IMR-90 (cell line): ENCODE measurements at regions not wholly inside any gene's neighbourhood (a gene's known extent, or its start where the extent isn't known, plus 50 kb on each side); places are given as distances from the start of the nearest gene placed in this dataset.

Source experiments
- ATAC-seq: fragments of 200-7000 bp; cut with Tn5 transposase; 2 replicates; pipeline ENCODE4 v1.9.1; 2020; ENCODE audit warnings: low read depth, mild to moderate bottlenecking, moderate library complexity
- BruUV-seq: library from RNA; stranded (reverse); fragments of 400-500 nt; replicated peaks from 2 replicates; lab custom pipeline; 2021; lab: Mats Ljungman, UMichigan
- CTCF ChIA-PET: fragments of 300-600 bp; formaldehyde crosslinking; extraction: SDS; loops from one replicate; lab custom pipeline; 2021; ENCODE audit warnings: antibody characterized with exemption; lab: Yijun Ruan, JAX
- POLR2A ChIA-PET: fragments of 300-600 bp; sonication (Branson Sonifier 250); formaldehyde crosslinking; loops from one replicate; lab custom pipeline; 2022; ENCODE audit warnings: antibody characterized with exemption; ENCODE audit not compliant: unreplicated experiment; lab: Charles Lee
- DNase-seq: peaks from one replicate; pipeline ENCODE4 v3.0.0; 2013
- H2AFZ ChIP-seq: replicated peaks from 2 replicates; pipeline ENCODE3; 2013; ENCODE audit warnings: low read length, mild to moderate bottlenecking; ENCODE audit not compliant: poor library complexity
- H2AK5ac ChIP-seq: 2 replicates; pipeline ENCODE4 v1.6.1; 2013; ENCODE audit warnings: low read depth, low read length, inconsistent platforms
- H2AK9ac ChIP-seq: replicated peaks from 2 replicates; pipeline ENCODE3; 2013; ENCODE audit warnings: mild to moderate bottlenecking, low read depth, low read length, moderate library complexity; ENCODE audit not compliant: poor library complexity
- H2BK120ac ChIP-seq: 2 replicates; pipeline ENCODE4 v1.6.1; 2013; ENCODE audit warnings: low read depth, low read length, inconsistent platforms
- H2BK15ac ChIP-seq: 3 replicates; pipeline ENCODE4 v1.6.1; 2013; ENCODE audit warnings: low read depth, low read length, inconsistent platforms
- H2BK20ac ChIP-seq: 2 replicates; pipeline ENCODE4 v1.6.1; 2013; ENCODE audit warnings: low read depth, mild to moderate bottlenecking, inconsistent platforms, low read length, moderate library complexity
- H2BK5ac ChIP-seq: 2 replicates; pipeline ENCODE4 v1.6.1; 2013; ENCODE audit warnings: mild to moderate bottlenecking, low read depth, low read length, inconsistent platforms; ENCODE audit not compliant: poor library complexity, severe bottlenecking
- H3K14ac ChIP-seq: replicated peaks from 2 replicates; pipeline ENCODE4 v1.6.1; 2013; ENCODE audit warnings: low read depth, low read length, inconsistent platforms
- H3K18ac ChIP-seq: 2 replicates; pipeline ENCODE4 v1.6.1; 2013; ENCODE audit warnings: low read depth, low read length, control low read depth
- H3K23ac ChIP-seq: 2 replicates; pipeline ENCODE4 v1.6.1; 2013; ENCODE audit warnings: low read depth, low read length, inconsistent platforms
- H3K27ac ChIP-seq: 2 replicates; pipeline ENCODE4 v1.5.1; 2013; ENCODE audit warnings: mild to moderate bottlenecking, control low read depth, low read length; ENCODE audit not compliant: insufficient read depth
- H3K27me3 ChIP-seq: 2 replicates; pipeline ENCODE4 v1.6.1; 2013; ENCODE audit warnings: low read length; ENCODE audit not compliant: control insufficient read depth, insufficient read depth
- H3K36me3 ChIP-seq: 2 replicates; pipeline ENCODE4 v1.6.1; 2013; ENCODE audit warnings: low read length, mixed read lengths; ENCODE audit not compliant: control insufficient read depth, insufficient read depth
- H3K4ac ChIP-seq: 2 replicates; pipeline ENCODE4 v1.6.1; 2013; ENCODE audit warnings: low read depth, low read length, inconsistent platforms
- H3K4me1 ChIP-seq: 2 replicates; pipeline ENCODE4 v1.6.1; 2013; ENCODE audit warnings: low read length, mixed read lengths; ENCODE audit not compliant: control insufficient read depth, insufficient read depth
- H3K4me2 ChIP-seq: 2 replicates; pipeline ENCODE4 v1.6.1; 2013; ENCODE audit warnings: low read depth, mild to moderate bottlenecking, control low read depth, low read length, moderate library complexity
- H3K4me3 ChIP-seq: 2 replicates; pipeline ENCODE4 v1.5.1; 2013; ENCODE audit warnings: low read depth, mild to moderate bottlenecking, control low read depth, low read length, moderate library complexity; ENCODE audit not compliant: insufficient read depth
- H3K56ac ChIP-seq: 2 replicates; pipeline ENCODE4 v1.6.1; 2013; ENCODE audit warnings: low read length, inconsistent platforms; ENCODE audit not compliant: insufficient read depth; ENCODE audit errors: extremely low read depth
- H3K79me1 ChIP-seq, 2 experiments: 2 replicates each; pipeline ENCODE4 v1.6.1; 2013; ENCODE audit warnings: low read length in 2 of 2, inconsistent platforms in 1 of 2, low read depth in 1 of 2
- H3K9ac ChIP-seq: 2 replicates; pipeline ENCODE4 v1.6.1; 2013; ENCODE audit warnings: low read depth, low read length, control low read depth
- H3K9me1 ChIP-seq: 2 replicates; pipeline ENCODE4 v1.6.1; 2013; ENCODE audit warnings: low read length, inconsistent platforms; ENCODE audit not compliant: insufficient read depth
- H3K9me3 ChIP-seq: 2 replicates; pipeline ENCODE4 v1.6.1; 2013; ENCODE audit warnings: low read length; ENCODE audit not compliant: control insufficient read depth, insufficient read depth
- H4K20me1 ChIP-seq: 2 replicates; pipeline ENCODE4 v1.6.1; 2013; ENCODE audit warnings: low read length, inconsistent platforms; ENCODE audit not compliant: insufficient read depth
- H4K5ac ChIP-seq: 2 replicates; pipeline ENCODE4 v1.6.1; 2013; ENCODE audit warnings: mild to moderate bottlenecking, low read depth, low read length, control low read depth
- H4K8ac ChIP-seq, 2 experiments: 2 replicates each; pipeline ENCODE4 v1.6.1; 2013; ENCODE audit warnings: low read depth in 2 of 2, low read length in 2 of 2, control low read depth in 1 of 2, inconsistent platforms in 1 of 2
- H4K91ac ChIP-seq: 2 replicates; pipeline ENCODE4 v1.6.1; 2013; ENCODE audit warnings: low read depth, low read length, inconsistent platforms; ENCODE audit not compliant: insufficient read depth
- BHLHE40 ChIP-seq: fragments of 150-350 bp; IDR thresholded peaks from 2 replicates; pipeline ENCODE4 v1.6.1; 2016; ENCODE audit warnings: mild to moderate bottlenecking, low read depth, low read length
- CEBPB ChIP-seq: IDR thresholded peaks from 2 replicates; pipeline ENCODE4 v1.6.1; 2012; ENCODE audit warnings: low read depth, low read length, improper control_type of control experiment
- FOS ChIP-seq: fragments of 150-350 bp; IDR thresholded peaks from 2 replicates; pipeline ENCODE4 v1.6.1; 2016; ENCODE audit warnings: low read depth, low read length
- MAZ ChIP-seq: IDR thresholded peaks from 2 replicates; pipeline ENCODE4 v1.6.1; 2012; ENCODE audit warnings: low read depth, mild to moderate bottlenecking, low read length, improper control_type of control experiment, moderate library complexity, borderline replicate concordance
- MXI1 ChIP-seq: IDR thresholded peaks from 2 replicates; pipeline ENCODE4 v1.6.1; 2012; ENCODE audit warnings: low read depth, mild to moderate bottlenecking, low read length, moderate library complexity, borderline replicate concordance
- NFE2L2 ChIP-seq: fragments of 150-350 bp; IDR thresholded peaks from 2 replicates; pipeline ENCODE4 v1.6.1; 2016; ENCODE audit warnings: low read depth, mild to moderate bottlenecking, low read length
- POLR2A ChIP-seq: IDR thresholded peaks from 2 replicates; pipeline ENCODE4 v1.6.1; 2012; ENCODE audit warnings: mild to moderate bottlenecking, low read depth, low read length
- RCOR1 ChIP-seq: IDR thresholded peaks from 2 replicates; pipeline ENCODE4 v1.6.1; 2012; ENCODE audit warnings: mild to moderate bottlenecking, low read length, improper control_type of control experiment; ENCODE audit not compliant: insufficient replicate concordance
- RFX5 ChIP-seq: IDR thresholded peaks from 2 replicates; pipeline ENCODE4 v1.8.0; 2012; ENCODE audit warnings: low read depth, mild to moderate bottlenecking, low read length, moderate library complexity
- dilution Hi-C: fragments of 300-500 bp; cut with HindIII; formaldehyde crosslinking; loops from one replicate; pipeline ENCODE4 v1.14.3; 2018; ENCODE audit warnings: low sequenced_read_pairs; ENCODE audit not compliant: unreplicated experiment
- in situ Hi-C: fragments of 300-500 bp; cut with MboI; formaldehyde crosslinking; loops from 3 replicates; pipeline ENCODE4 v1.14.3; 2019; ENCODE audit warnings: low sequenced_read_pairs, inconsistent platforms, mixed read lengths
- intact Hi-C: fragments of 100-400 bp; cut with micrococcal nuclease; formaldehyde crosslinking; loops from 2 replicates; pipeline ENCODE4 v1.10.0; 2022
- TF ChIP-seq, protein P1 (sequence below): fragments of 150-350 bp; IDR thresholded peaks from 2 replicates; pipeline ENCODE4 v1.6.1; 2017; ENCODE audit warnings: mild to moderate bottlenecking, antibody characterized with exemption, low read length, low read depth

DNA sequence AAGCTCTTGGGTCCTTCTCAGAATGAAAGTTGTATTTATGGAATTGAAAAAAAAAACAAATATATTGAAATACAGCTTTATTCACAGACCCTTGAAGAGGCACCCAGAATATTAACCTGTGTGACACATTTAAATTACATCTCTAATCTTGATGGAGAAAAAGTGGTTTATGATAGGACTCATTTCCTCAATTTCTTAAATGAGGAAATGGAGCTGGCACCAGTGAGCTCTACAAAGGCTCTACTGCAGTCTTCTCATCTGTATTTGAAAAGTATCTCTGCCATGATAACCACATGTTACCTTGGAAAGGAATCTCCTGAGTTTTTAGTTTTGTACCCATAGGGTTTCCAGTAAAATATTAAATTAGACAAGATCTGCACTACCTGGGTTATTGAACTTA lies 186.5 kb downstream of the HIPK3 start:
- POLR2A ChIA-PET: no interaction called here
- Histone ChIP-seq H4K8ac (no peak overlapping the region), H3K18ac (no peak overlapping the region), H2BK120ac (no peak overlapping the region), H2BK15ac (no peak overlapping the region), H4K91ac (no peak overlapping the region), H3K9me3 (no peaks in the 10 kb centered on the region), H3K27me3 (no peaks in the 10 kb centered on the region), H3K79me1 (peaks cover 0 to 31% of the 10 kb centered on the region in 2 experiments; a peak in 3 of 4 replicates), H3K4me3 (no peak overlapping the region), H3K14ac (no peak overlapping the region), H2AK9ac (no peak overlapping the region), H2AFZ (no peak overlapping the region), H3K9ac (no peak overlapping the region), H2AK5ac (no peak overlapping the region), H3K23ac (no peak overlapping the region), H2BK5ac (no peak overlapping the region), H3K56ac (no peak overlapping the region), H2BK20ac (no peak overlapping the region), H3K36me3 (no peaks in the 10 kb centered on the region), H4K20me1 (no peaks in the 10 kb centered on the region), H3K9me1 (peaks cover 4% of the 10 kb centered on the region; the same call in 1 of the 2 replicates), H4K5ac (no peak overlapping the region), H3K27ac (no peak overlapping the region), H3K4me1 (peaks cover 10% of the 10 kb centered on the region; the same call in 1 of the 2 replicates), H3K4ac (no peak overlapping the region), H3K4me2 (no peak overlapping the region)
- no TSS peak for BruUV-seq
- in situ Hi-C loops (no loop called here), dilution Hi-C loops (no loop called here), intact Hi-C loops (no loop called here)
- DNase-seq (no peak), ATAC-seq (no peak)
- TF ChIP-seq RFX5 (no peak), NFE2L2 (no peak), MAZ (no peak), POLR2A (no peak), CEBPB (no peak), BHLHE40 (no peak), FOS (no peak), RCOR1 (no peak), MXI1 (no peak)
- TF ChIP-seq, protein P1, sequence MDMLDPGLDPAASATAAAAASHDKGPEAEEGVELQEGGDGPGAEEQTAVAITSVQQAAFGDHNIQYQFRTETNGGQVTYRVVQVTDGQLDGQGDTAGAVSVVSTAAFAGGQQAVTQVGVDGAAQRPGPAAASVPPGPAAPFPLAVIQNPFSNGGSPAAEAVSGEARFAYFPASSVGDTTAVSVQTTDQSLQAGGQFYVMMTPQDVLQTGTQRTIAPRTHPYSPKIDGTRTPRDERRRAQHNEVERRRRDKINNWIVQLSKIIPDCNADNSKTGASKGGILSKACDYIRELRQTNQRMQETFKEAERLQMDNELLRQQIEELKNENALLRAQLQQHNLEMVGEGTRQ: no peak
- CTCF ChIA-PET: no interaction called here
